ENCODE measurements at regions not wholly inside any gene's neighbourhood (a gene's known extent, or its start where the extent isn't known, plus 50 kb on each side); places are given as distances from the start of the nearest gene placed in this dataset.

DNA sequence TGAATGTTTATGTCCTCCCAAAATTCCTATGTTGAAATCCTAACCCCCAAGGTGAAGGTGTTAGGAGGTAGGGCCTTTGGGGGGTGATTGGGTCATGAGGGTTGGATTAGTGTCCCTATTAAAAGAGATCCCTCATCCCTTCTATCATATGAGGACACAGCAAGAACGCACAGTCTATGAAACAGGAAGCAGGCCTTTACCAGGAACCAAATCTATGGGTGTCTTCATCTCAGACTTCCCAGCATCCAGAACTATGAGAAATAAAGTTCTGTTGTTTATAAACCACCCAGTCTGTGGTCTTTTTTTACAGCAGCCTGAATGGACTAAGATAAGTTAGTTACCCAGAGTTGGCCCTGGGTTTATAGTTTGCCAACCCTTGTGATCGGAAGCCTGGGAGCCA lies 153.1 kb downstream of the INO80D start:
- TF ChIP-seq CTCF (IDR thresholded peaks at IDR 0.05) (no peak), SMC3 (IDR thresholded peaks at IDR 0.05) (no peak), FOSL2 (IDR thresholded peaks at IDR 0.05) (no peak), FOSL2 (CRISPR knock-in tag; IDR thresholded peaks at IDR 0.05) (no peak), KDM1A (IDR thresholded peaks at IDR 0.05; ENCODE audit: low read depth) (no peak), MYC (IDR thresholded peaks at IDR 0.05; ENCODE audit: borderline replicate concordance, low read length) (no peak), RFX5 (IDR thresholded peaks at IDR 0.05) (no peak)
- TF ChIP-seq, protein P1, sequence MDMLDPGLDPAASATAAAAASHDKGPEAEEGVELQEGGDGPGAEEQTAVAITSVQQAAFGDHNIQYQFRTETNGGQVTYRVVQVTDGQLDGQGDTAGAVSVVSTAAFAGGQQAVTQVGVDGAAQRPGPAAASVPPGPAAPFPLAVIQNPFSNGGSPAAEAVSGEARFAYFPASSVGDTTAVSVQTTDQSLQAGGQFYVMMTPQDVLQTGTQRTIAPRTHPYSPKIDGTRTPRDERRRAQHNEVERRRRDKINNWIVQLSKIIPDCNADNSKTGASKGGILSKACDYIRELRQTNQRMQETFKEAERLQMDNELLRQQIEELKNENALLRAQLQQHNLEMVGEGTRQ (IDR thresholded peaks at IDR 0.05) = no peak

All from A549 (cell line).